ENCODE measurements at regions not wholly inside any gene's neighbourhood (a gene's known extent, or its start where the extent isn't known, plus 50 kb on each side); places are given as distances from the start of the nearest gene placed in this dataset.

DNA sequence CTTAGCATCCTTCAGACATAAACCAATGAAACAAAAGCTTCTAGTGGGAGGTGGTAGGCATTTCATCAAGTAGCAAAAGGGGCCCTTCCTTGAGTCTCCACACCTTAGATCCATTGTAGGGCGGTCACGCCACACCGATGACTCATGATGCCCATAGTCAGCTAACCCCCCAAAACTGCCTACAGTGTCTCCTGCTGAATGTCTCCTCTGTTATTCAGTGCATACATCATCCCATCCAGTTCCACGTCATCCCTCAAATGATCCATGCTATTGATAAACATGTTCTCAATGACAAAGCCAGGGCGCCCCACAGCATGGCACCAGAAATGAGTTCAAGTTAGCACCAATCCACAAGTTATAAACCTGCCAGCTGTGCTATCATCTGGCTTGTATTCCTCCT lies 57.4 kb upstream of the ACKR3 start:
- no peak overlapping the region for H3K4me3 ChIP-seq (ENCODE audit: low read depth, low read length)
- no peak for DNase-seq (ENCODE audit: low read depth)

DNA sequence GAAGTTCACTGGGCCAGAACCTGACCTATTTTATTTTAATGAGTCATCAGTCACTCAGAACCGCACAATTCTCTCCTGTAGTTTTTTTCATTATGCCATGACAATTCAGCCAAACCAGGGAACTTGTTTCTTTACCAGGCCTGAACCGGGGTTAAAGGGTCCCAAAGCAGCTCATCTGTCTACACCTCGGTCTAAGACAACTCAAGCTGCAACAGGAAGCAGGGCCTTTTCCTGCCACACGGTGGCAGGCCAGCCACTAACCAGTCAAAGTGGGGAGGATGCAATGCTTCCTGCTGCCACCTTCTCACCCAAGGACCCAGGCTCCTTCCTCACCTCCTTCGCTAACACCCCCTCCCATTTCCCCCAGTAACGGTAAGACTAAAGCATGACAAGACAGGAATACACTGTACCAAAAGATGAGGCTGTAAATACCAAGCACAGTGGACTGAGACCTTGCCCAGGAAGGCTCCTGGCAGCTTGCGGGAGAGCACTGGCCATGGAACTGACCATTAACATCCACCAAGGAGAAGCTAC lies 56.7 kb upstream of the ACKR3 start:
- no peak for DNase-seq (ENCODE audit: low read depth)
- H3K4me3 ChIP-seq (ENCODE audit: low read depth, low read length): no peak overlapping the region

DNA sequence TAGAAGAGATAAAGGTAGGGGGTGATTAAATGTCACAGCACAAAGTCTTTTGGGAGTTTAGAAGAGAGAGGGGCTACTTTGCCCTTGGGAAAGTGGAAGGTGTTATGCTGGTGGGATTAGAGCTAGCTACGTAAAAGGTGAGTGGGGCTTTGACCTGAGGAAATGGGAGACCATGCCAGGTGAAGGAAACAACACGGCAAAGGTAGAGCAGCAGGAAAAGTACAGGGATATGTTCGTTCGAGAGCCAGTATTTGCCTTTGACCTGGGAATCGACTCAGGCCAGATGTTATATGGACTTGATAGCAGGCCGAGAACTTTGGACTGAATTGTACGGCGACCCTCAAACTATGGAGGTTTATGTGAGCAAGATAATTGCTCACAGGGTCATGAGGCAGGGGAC lies 55.7 kb upstream of the ACKR3 start:
- no peak for DNase-seq (ENCODE audit: low read depth)
- H3K4me3 ChIP-seq (ENCODE audit: low read depth, low read length): no peak overlapping the region

DNA sequence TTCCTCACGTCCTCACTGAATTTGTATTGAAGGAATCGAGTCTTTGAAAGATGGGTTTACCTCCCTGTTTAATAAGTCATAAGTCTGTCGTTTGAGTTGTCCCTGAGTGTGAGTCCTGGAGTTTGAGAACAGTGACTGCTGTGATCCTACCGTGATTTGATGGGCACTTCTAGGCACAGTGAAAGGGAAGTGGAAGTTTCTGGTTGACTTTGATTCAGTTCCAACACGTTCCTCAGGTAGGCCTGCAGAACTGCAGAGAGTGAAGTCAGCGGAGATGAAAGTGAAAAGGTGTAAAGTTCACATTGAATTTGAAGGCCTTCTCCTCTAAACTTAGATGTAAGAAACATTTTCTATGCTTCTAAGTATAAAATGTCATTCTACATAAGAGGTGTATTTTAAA lies 52.9 kb upstream of the ACKR3 start:
- no peak for DNase-seq (ENCODE audit: low read depth)
- no peak overlapping the region for H3K4me3 ChIP-seq (ENCODE audit: low read depth, low read length)

DNA sequence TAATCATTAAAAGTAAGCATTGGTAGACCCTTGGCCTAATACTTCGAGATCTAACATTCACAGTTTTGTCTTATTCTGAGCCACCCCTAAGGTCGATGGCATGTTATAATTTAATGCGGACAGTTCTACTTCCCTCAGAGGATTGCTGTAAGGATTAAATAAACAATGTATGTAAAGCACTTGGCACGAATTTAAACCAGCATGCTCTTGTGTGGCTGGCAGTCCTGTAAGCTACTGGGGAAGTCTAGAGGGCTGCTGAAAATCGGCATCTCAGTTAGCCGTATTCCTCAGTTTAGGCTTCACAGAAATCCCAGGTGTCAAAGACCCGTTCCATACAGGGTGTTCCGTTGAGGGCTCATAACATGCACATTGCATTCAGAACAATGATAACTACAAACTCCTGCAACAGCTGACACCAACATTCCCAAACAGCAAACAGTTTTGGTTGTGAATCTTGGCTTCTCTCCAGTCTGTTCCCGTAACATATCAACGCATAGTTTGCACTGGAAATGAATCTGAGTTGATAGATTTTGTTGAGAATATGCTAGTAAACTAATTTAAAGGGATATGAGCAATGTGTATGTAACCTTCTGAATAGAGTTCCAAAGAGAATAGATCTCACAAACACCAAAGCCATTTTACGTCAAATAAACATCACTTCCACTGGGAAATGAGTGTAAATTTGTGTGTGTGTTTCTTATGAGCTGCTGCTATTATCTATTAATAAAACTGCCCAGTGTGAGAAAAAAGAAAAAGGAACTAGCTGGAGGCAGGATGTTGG lies 52.2 kb upstream of the ACKR3 start:
- H3K4me3 ChIP-seq (ENCODE audit: low read depth, low read length): no peak overlapping the region
- no peak for DNase-seq (ENCODE audit: low read depth)

Measured in skeletal muscle cell (primary cell).